HG02884 (cell line): ENCODE measurements at regions not wholly inside any gene's neighbourhood (a gene's known extent, or its start where the extent isn't known, plus 50 kb on each side); places are given as distances from the start of the nearest gene placed in this dataset.
"Not testable (repeated sequence)": the region's sequence is repeated elsewhere in the genome, so short reads cannot be mapped to it uniquely, and the experiment has no call there.

ENCODE experiments used
- ATAC-seq: cut with Tn5 transposase; IDR thresholded peaks from one replicate; pipeline ENCODE4 v1.9.1; 2021; ENCODE audit warnings: mild to moderate bottlenecking, moderate library complexity; ENCODE audit not compliant: unreplicated experiment

GRCh38 chr21:35818597-35818996 lies 241.7 kb downstream of the SETD4 start:
- ATAC-seq, result no peak

GRCh38 chr21:35814858-35815619 lies 245.3 kb downstream of the SETD4 start:
- ATAC-seq, result no peak

- no peak for ATAC-seq
Measured at GRCh38 chr21:35812679-35813078, 247.6 kb downstream of the SETD4 start.

- no peak for ATAC-seq
Measured at GRCh38 chr21:35811191-35811806, 249.0 kb downstream of the SETD4 start.

GRCh38 chr21:35810431-35810970 lies 249.8 kb downstream of the SETD4 start:
- no peak for ATAC-seq

GRCh38 chr21:35801391-35801790 lies 258.9 kb downstream of the SETD4 start:
- no peak for ATAC-seq

- not testable (repeated sequence) for ATAC-seq
Measured at GRCh38 chr21:35800796-35801385, 259.4 kb downstream of the SETD4 start.

GRCh38 chr21:35796844-35797243 lies 263.5 kb downstream of the SETD4 start:
- ATAC-seq, result no peak

- not testable (repeated sequence) for ATAC-seq
Measured at GRCh38 chr21:35794527-35794926, 265.8 kb downstream of the SETD4 start.

- ATAC-seq, result no peak
Measured at GRCh38 chr21:35792569-35793305, 267.6 kb downstream of the SETD4 start.

GRCh38 chr21:35791541-35792325 lies 268.6 kb downstream of the SETD4 start:
- ATAC-seq, result no peak

GRCh38 chr21:35783721-35784120 lies 276.6 kb downstream of the SETD4 start:
- no peak for ATAC-seq

GRCh38 chr21:35782667-35783066 lies 277.7 kb downstream of the SETD4 start:
- no peak for ATAC-seq

GRCh38 chr21:35780983-35781382 lies 279.3 kb downstream of the SETD4 start:
- no peak for ATAC-seq

GRCh38 chr21:35779690-35780570 lies 280.4 kb downstream of the SETD4 start:
- no peak for ATAC-seq

GRCh38 chr21:35779167-35779566 lies 281.2 kb downstream of the SETD4 start:
- no peak for ATAC-seq

GRCh38 chr21:35777081-35777480 lies 283.2 kb downstream of the SETD4 start:
- ATAC-seq, result no peak

- no peak for ATAC-seq
Measured at GRCh38 chr21:35775778-35776544, 284.4 kb downstream of the SETD4 start.
